Suprapubic skin (tissue), 4 donors: ENCODE measurements at regions not wholly inside any gene's neighbourhood (a gene's known extent, or its start where the extent isn't known, plus 50 kb on each side); places are given as distances from the start of the nearest gene placed in this dataset.

Source experiments
- CTCF ChIP-seq, 2 donors: fragments of 200-600 bp in 1 of 2; fragments of 450-650 bp in 1 of 2; sonication (generic) in 1 of 2; IDR thresholded peaks; one replicate each; pipeline ENCODE4 v1.5.1; 2016 to 2019; ENCODE audit warnings: antibody characterized with exemption in 2 of 2, mild to moderate bottlenecking in 1 of 2, moderate library complexity in 1 of 2
- EP300 ChIP-seq: sonication (generic); formaldehyde crosslinking; IDR thresholded peaks from one replicate; pipeline ENCODE4 v1.6.1; 2017; ENCODE audit warnings: antibody characterized with exemption
- POLR2A ChIP-seq, 2 donors: fragments of 450-650 bp; IDR thresholded peaks; one replicate each; pipeline ENCODE4 v1.6.1; 2017; ENCODE audit warnings: antibody characterized with exemption in 2 of 2, mild to moderate bottlenecking in 2 of 2, moderate library complexity in 2 of 2
- POLR2AphosphoS5 ChIP-seq, 3 donors: sonication (generic); formaldehyde crosslinking; IDR thresholded peaks; one replicate each; pipeline ENCODE4 v1.6.1; 2017; ENCODE audit warnings: antibody characterized with exemption in 3 of 3

- TF ChIP-seq CTCF (IDR thresholded peaks at IDR 0.05) (no peak), POLR2A (IDR thresholded peaks at IDR 0.05) (no peak), POLR2AphosphoS5 (IDR thresholded peaks at IDR 0.05) (no peak), EP300 (no peak)
These were observed 283.3 kb upstream of the PRMT6 start for GRCh38 chr1:106773206-106773605.
